ENCODE measurements at regions not wholly inside any gene's neighbourhood (a gene's known extent, or its start where the extent isn't known, plus 50 kb on each side); places are given as distances from the start of the nearest gene placed in this dataset.
"Not testable (repeated sequence)": the region's sequence is repeated elsewhere in the genome, so short reads cannot be mapped to it uniquely, and the experiment has no call there.

DNA sequence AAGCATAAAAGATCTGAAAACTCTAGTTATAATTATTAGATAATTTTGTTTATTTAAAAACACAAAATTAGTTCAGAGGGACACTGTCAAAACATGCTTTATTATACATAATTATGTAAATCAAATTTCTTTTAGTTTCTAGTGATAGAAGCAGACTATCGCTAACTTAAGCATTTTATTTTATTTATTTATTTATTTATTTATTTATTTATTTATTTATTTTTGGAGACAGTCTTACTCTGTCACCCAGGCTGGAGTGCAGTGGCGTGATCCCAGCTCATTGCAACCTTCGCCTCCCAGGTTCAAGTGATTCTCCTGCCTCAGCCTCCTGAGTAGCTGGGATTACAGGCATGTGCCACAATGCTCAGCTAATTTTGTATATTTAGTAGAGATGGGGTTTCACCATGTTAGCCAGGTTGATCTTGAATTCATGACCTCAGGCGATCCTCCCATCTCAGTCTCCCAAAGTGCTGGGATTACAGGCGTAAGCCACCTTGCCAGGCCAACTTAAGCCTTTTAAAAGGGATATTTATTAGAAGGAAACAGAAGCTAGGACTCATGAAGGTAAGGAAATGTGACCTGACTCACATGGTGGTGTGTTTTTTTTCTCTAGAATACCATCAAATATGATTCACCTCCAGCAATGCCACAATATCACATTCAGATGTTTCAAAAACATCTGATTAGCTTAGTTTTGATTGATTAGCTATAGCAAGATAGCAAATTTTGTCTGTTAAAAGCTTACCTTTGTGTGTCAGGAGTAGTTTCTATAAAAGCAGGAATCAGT is 1357.4 kb upstream of the ADGRL4 start:
- no peaks in the 10 kb centered on the region for H3K27me3 Mint-ChIP-seq
- no peak for DNase-seq
- POLR2A ChIA-PET: no interaction called here
- H3K36me3 Mint-ChIP-seq (ENCODE audit: low read depth): no peaks in the 10 kb centered on the region
- no peak overlapping the region for H3K27ac Mint-ChIP-seq
- H3K9me3 Mint-ChIP-seq: peaks cover 6% of the 10 kb centered on the region
- CTCF ChIA-PET: no interaction called here
- H3K4me3 Mint-ChIP-seq: no peak overlapping the region
- no peaks in the 10 kb centered on the region for H3K4me1 Mint-ChIP-seq

DNA sequence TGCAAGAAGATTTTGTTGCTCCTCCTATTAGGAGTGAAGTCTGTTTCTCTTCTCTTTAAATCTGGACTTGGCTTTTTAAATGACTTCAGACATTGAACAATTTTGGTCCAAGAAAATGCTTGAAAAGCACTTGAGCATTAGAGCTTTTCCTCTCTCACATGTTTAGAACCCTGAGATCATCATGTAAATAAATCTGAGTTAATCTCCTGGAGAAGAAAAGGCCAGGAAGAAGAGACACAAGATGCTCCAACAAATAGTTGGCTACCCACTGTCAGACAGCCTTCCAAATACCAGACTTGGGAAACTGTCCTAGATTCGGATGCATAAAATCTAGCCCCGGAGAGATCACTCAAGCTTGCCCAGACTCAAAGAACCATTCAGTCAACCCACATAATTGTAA is 1353.1 kb upstream of the ADGRL4 start:
- no peaks in the 10 kb centered on the region for H3K4me1 Mint-ChIP-seq
- DNase-seq: no peak
- H3K4me3 Mint-ChIP-seq: no peak overlapping the region
- no peak overlapping the region for H3K27ac Mint-ChIP-seq
- ChIA-PET POLR2A (no interaction called here), CTCF (no interaction called here)
- H3K9me3 Mint-ChIP-seq: peaks cover 4% of the 10 kb centered on the region
- H3K36me3 Mint-ChIP-seq (ENCODE audit: low read depth): no peaks in the 10 kb centered on the region
- H3K27me3 Mint-ChIP-seq: no peaks in the 10 kb centered on the region

DNA sequence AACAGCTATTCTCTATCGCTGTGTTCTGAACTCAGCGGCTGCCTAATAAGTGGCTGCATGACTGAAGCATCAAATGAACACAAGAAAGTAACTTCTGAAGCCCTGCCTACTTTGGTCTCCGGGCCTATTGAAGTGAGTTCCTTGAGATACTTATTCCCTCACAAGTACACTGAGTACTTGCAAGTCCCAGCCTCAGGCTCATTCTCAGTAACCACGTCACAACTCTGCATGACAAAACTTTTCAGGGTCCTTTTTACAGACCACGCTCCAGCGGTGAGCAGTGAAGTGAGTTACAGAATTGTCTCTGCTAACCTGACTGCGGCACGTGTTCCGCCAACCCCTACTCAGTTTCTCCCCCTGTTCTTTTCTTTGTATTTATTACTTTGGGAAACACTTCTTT is 1342.7 kb upstream of the ADGRL4 start:
- ChIA-PET POLR2A (no interaction called here), CTCF (no interaction called here)
- DNase-seq: no peak
- Mint-ChIP-seq H3K27ac (no peak overlapping the region), H3K4me1 (no peaks in the 10 kb centered on the region), H3K36me3 (ENCODE audit: low read depth) (no peaks in the 10 kb centered on the region), H3K4me3 (no peak overlapping the region), H3K9me3 (peaks cover 6% of the 10 kb centered on the region), H3K27me3 (no peaks in the 10 kb centered on the region)

DNA sequence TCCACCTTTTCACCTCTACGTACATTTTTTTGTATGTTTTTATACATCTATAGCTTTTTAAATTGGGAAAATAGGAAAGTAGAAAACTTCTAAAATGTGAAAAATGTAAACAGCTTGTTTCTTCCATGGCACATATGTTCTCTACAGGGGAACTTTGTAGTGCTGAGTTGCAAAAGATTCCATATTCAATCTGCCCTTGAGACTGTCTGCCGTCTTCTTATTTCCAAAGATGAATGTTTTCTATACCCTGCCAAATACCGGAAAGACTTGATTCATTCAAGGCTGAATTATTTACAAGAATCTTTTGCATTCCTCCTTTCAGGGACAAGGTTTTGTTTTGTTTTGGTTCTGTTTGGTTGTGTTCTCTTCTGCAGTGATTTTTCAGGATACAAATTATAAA is 1334.5 kb upstream of the ADGRL4 start:
- ChIA-PET CTCF (no interaction called here), POLR2A (no interaction called here)
- no peaks in the 10 kb centered on the region for H3K4me1 Mint-ChIP-seq
- peaks cover 13% of the 10 kb centered on the region for H3K9me3 Mint-ChIP-seq
- H3K27me3 Mint-ChIP-seq: no peaks in the 10 kb centered on the region
- no peak for DNase-seq
- no peak overlapping the region for H3K27ac Mint-ChIP-seq
- H3K36me3 Mint-ChIP-seq (ENCODE audit: low read depth): no peaks in the 10 kb centered on the region
- no peak overlapping the region for H3K4me3 Mint-ChIP-seq

DNA sequence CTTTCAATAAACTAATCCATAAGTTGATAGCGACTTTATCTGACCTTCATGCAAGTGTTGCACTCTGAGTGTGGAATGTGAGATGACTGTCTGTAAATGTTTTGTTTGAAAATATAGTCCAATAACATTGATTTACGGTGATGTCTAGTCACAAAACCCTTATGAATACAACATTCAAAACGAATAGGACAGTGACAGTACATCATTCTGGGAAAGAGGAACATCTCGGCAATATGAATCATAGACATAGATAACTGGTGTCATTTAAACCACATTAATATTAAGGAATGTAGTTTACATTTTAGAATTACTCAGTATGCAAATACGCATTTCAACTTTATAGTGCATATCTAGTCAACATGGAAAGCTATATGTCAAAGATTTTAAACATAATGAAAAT is 1311.6 kb upstream of the ADGRL4 start:
- Mint-ChIP-seq H3K4me3 (no peak overlapping the region), H3K4me1 (no peaks in the 10 kb centered on the region), H3K27ac (no peak overlapping the region), H3K27me3 (no peaks in the 10 kb centered on the region), H3K9me3 (no peaks in the 10 kb centered on the region), H3K36me3 (ENCODE audit: low read depth) (no peaks in the 10 kb centered on the region)
- ChIA-PET POLR2A (no interaction called here), CTCF (no interaction called here)
- DNase-seq: no peak

DNA sequence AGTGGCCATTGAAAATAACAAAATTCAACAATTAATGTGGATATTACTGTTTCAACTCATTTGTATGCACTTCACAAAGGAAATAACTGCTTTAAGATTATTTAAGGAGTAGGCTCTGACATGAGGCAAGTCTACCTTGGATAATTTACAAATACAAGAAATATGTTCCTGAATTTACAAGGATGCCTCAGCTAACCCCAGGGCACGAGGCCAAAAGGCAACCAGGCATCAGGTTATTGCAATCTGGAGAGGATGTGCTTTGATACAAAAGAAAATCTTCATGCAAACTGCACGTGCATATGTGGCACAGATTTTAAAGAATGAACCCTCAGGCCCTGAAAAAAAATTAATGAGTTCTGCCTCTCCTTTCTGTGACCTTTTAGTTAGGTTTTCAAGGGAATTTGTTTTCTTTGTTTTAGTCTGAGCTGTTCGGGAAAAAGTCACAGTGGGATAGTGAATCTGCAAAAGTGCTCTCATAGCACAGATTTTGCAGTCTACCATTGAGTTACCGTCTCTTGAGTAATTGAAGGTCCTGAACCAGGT is 1304.2 kb upstream of the ADGRL4 start:
- DNase-seq: no peak
- H3K4me3 Mint-ChIP-seq: no peak overlapping the region
- H3K4me1 Mint-ChIP-seq: no peaks in the 10 kb centered on the region
- CTCF ChIA-PET: no interaction called here
- H3K36me3 Mint-ChIP-seq (ENCODE audit: low read depth): no peaks in the 10 kb centered on the region
- H3K27me3 Mint-ChIP-seq: no peaks in the 10 kb centered on the region
- no peak overlapping the region for H3K27ac Mint-ChIP-seq
- H3K9me3 Mint-ChIP-seq: peaks cover 2% of the 10 kb centered on the region
- POLR2A ChIA-PET: no interaction called here

DNA sequence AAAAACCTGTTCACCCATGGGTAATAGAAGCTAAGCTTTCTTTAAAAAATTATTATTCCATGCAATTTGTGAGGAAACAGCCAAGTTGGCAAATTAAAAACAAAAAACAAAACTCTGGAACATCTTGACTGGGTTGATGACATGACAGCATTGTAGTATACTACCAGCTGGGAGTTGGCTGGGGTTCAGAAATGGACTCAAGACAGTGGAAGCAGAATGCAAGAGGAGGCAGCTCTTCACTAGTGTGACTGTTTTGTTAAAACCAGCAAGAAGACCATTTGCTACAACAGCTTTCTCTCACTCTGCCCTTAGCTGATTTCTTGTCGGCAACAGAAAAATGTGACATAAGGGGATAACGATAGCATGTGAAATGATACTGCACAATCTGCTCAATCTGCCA is 1298.9 kb upstream of the ADGRL4 start:
- Mint-ChIP-seq H3K9me3 (peaks cover 2% of the 10 kb centered on the region), H3K36me3 (ENCODE audit: low read depth) (no peaks in the 10 kb centered on the region), H3K4me3 (no peak overlapping the region), H3K27ac (no peak overlapping the region), H3K4me1 (no peaks in the 10 kb centered on the region), H3K27me3 (no peaks in the 10 kb centered on the region)
- ChIA-PET POLR2A (no interaction called here), CTCF (no interaction called here)
- no peak for DNase-seq

DNA sequence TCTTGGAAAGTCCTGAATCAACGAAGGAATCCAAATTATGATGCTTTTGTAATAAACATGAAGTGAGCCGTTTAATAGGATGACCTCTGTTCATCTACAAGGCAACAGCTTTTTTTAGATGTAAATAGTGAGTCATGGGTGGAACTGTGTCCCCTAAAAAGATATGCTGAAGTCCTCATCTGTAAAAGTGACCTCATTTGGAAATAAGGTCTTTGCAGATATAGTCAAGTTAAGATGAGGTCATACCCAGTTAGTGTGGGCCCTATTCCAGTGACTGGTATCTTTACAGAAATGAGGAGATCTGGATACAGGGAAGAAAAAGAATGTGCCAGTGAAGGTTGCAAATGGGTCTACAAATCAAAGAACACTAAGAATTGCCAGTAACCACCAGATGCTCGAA is 1287.3 kb upstream of the ADGRL4 start:
- Mint-ChIP-seq H3K36me3 (ENCODE audit: low read depth) (no peaks in the 10 kb centered on the region), H3K27ac (no peak overlapping the region), H3K27me3 (no peaks in the 10 kb centered on the region), H3K9me3 (peaks cover 5% of the 10 kb centered on the region), H3K4me1 (no peaks in the 10 kb centered on the region), H3K4me3 (no peak overlapping the region)
- CTCF ChIA-PET: no interaction called here
- POLR2A ChIA-PET: no interaction called here
- DNase-seq: no peak

DNA sequence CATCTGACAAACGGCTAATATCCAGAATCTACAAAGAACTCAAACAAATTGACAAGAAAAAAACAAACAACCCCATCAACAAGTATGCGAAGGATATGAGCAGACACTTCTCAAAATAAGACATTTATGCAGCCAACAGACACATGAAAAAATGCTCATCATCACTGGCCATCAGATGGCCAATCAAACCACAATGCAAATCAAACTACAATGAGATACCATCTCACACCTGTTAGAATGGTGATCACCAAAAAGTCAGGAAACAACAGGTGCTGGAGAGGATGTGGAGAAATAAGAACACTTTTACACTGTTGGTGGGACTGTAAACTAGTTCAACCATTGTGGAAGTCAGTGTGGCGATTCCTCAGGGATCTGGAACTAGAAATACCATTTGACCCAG is 1282.2 kb upstream of the ADGRL4 start:
- H3K27ac Mint-ChIP-seq; H3K4me1 Mint-ChIP-seq; POLR2A ChIA-PET; H3K36me3 Mint-ChIP-seq (ENCODE audit: low read depth); H3K9me3 Mint-ChIP-seq; H3K4me3 Mint-ChIP-seq; H3K27me3 Mint-ChIP-seq; CTCF ChIA-PET; DNase-seq: not testable (repeated sequence)

DNA sequence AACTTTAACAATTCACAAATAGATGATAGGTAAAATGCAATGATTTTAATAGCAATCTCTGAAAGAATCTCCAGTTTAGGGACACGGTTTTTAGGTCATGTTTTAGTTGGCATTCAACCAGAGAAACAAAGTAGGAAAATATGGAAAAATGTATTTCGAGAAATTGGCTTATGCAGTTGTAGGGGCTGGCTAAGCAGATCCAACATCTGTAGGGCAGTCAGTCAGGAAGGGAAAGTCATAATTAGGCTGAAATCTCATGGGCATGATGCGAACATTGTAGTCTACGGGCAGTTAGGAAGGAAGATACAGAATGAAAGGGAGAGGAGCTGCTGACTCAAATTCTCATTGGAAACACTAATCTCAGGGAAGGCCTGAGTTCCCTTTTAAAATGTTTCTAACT is 1276.0 kb upstream of the ADGRL4 start:
- no peak overlapping the region for H3K27ac Mint-ChIP-seq
- H3K27me3 Mint-ChIP-seq: no peaks in the 10 kb centered on the region
- POLR2A ChIA-PET: no interaction called here
- DNase-seq: no peak
- CTCF ChIA-PET: no interaction called here
- peaks cover 12% of the 10 kb centered on the region for H3K9me3 Mint-ChIP-seq
- H3K36me3 Mint-ChIP-seq (ENCODE audit: low read depth): no peaks in the 10 kb centered on the region
- H3K4me3 Mint-ChIP-seq: no peak overlapping the region
- no peaks in the 10 kb centered on the region for H3K4me1 Mint-ChIP-seq

DNA sequence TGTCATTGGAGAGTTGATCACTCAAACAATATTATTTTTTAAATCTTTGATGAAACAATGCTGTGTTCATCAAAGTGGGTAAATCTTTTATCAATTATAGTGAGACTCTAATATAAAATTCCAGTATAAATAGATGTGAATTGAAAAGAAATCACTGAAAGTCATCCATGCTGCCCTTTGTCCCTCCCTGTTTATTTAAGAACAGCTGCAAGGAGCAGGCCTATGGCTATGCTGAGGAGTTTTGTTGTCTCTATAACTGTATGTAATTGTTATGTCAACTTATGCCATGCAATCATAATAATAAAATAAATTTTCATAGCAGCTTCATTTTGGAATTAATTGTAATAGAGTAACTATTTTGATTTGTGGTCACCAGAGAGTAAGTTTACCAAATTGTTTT is 1272.4 kb upstream of the ADGRL4 start:
- CTCF ChIA-PET: no interaction called here
- no peak for DNase-seq
- Mint-ChIP-seq H3K36me3 (ENCODE audit: low read depth) (no peaks in the 10 kb centered on the region), H3K9me3 (peaks cover 9% of the 10 kb centered on the region), H3K4me3 (no peak overlapping the region), H3K27me3 (no peaks in the 10 kb centered on the region), H3K4me1 (no peaks in the 10 kb centered on the region), H3K27ac (no peak overlapping the region)
- POLR2A ChIA-PET: no interaction called here

DNA sequence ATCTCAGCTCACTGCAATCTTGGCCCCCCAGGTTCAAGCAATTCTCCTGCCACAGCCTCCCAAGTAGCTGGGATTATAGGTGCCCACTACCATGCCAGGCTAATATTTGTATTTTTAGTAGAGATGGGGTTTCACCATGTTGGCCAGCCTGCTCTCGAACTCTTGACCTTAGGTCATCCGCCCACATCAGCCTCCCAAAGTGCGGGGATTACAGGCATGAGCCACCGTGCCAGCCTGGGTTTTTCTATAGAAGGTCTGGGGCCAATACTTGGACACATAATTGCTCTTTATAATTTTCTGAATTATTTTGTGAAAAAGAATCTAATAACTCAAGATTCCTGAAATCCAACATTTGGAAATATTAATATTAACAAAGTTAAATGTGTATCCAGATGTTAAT is 1267.7 kb upstream of the ADGRL4 start:
- POLR2A ChIA-PET: no interaction called here
- no peak overlapping the region for H3K27ac Mint-ChIP-seq
- no peaks in the 10 kb centered on the region for H3K27me3 Mint-ChIP-seq

DNA sequence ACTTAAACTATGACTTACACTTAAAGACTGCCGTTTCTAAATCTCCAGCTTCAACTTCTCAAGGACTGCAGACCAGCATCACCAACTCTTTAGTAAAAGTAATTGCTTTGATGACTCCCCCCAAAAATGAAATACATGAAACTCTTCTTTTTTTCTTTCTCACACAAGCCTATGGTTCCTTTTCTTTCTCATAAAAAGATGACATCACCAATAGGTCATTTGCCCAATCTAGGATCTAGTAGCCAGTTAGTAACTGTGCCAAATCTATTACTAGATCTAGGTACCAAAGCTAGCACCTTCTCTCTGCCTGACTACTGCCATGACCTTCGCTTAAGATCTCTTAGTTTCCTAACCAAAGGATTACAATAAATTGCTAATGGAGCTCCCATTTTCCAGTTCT is 1266.0 kb upstream of the ADGRL4 start:
- Mint-ChIP-seq H3K36me3 (ENCODE audit: low read depth) (no peaks in the 10 kb centered on the region), H3K4me3 (no peak overlapping the region), H3K4me1 (no peaks in the 10 kb centered on the region), H3K27ac (no peak overlapping the region), H3K27me3 (no peaks in the 10 kb centered on the region), H3K9me3 (peaks cover 7% of the 10 kb centered on the region)
- POLR2A ChIA-PET: no interaction called here
- DNase-seq: no peak
- CTCF ChIA-PET: no interaction called here

More for the DNA sequence above, 1267.7 kb upstream of the ADGRL4 start:
- Mint-ChIP-seq H3K4me3 (no peak overlapping the region), H3K4me1 (no peaks in the 10 kb centered on the region), H3K9me3 (peaks cover 4% of the 10 kb centered on the region), H3K36me3 (ENCODE audit: low read depth) (no peaks in the 10 kb centered on the region)
- DNase-seq: no peak
- CTCF ChIA-PET: no interaction called here

DNA sequence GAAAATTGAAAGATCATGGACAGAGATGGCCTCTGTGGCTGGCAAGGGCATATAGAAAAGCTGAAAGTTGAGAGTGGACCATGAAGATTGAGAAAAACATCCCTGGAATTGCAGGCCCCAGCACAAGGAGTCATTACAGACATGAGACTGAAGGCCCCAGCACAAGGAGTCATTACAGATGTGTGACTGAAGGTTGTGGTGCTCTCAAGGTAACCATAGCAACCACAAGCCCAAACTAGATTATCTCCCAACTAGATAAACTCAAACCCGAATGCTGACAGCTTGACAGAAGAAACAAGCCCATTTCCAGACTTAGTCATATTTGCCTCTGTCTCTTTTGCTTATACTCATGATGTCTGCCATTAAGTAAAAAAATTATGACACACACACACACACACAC is 1252.1 kb upstream of the ADGRL4 start:
- DNase-seq: no peak
- Mint-ChIP-seq H3K9me3 (peaks cover 24% of the 10 kb centered on the region), H3K27ac (no peak overlapping the region), H3K27me3 (no peaks in the 10 kb centered on the region), H3K4me3 (no peak overlapping the region), H3K36me3 (ENCODE audit: low read depth) (no peaks in the 10 kb centered on the region), H3K4me1 (no peaks in the 10 kb centered on the region)
- CTCF ChIA-PET: no interaction called here
- POLR2A ChIA-PET: no interaction called here
